ENCODE measurements at regions not wholly inside any gene's neighbourhood (a gene's known extent, or its start where the extent isn't known, plus 50 kb on each side); places are given as distances from the start of the nearest gene placed in this dataset.

DNA sequence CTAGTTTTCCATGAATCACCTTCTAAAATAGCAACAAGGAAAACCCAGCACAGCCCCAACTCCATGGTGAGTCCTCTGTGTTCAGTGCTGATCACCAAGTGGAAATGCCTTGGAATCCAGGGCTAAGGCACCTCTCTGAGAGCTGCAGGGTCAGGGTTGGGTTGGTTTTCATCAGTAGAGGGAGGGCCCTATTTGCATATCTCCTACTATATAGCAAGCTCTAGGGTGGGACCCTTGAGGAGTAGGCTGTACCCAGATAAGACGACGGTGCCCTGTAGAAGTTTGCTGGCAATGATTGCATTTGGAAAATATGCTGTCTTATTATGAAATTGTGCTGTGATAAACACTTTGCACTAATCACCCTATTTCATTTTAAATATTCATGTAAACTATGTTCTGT is 1011.8 kb downstream of the TMEM121 start:
- TF ChIP-seq CTCF (IDR thresholded peaks at IDR 0.05; ENCODE audit: low read depth, low read length, missing input control) (no peak), ZBTB33 (IDR thresholded peaks at IDR 0.05) (no peak), RXRA (IDR thresholded peaks at IDR 0.05) (no peak), TAF1 (conservative IDR thresholded peaks at IDR 0.05) (no peak), GABPA (IDR thresholded peaks at IDR 0.05 in 1 of 2, conservative IDR thresholded peaks at IDR 0.05 in 1 of 2) (no peak), SP1 (IDR thresholded peaks at IDR 0.05) (no peak), YY1 (IDR thresholded peaks at IDR 0.05) (no peak), JUND (IDR thresholded peaks at IDR 0.05) (no peak), RAD21 (IDR thresholded peaks at IDR 0.05) (no peak), HNF4G (IDR thresholded peaks at IDR 0.05) (no peak)
- TF ChIP-seq, protein P1, sequence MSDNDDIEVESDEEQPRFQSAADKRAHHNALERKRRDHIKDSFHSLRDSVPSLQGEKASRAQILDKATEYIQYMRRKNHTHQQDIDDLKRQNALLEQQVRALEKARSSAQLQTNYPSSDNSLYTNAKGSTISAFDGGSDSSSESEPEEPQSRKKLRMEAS (IDR thresholded peaks at IDR 0.05), result no peak
- TF ChIP-seq, protein P2, sequence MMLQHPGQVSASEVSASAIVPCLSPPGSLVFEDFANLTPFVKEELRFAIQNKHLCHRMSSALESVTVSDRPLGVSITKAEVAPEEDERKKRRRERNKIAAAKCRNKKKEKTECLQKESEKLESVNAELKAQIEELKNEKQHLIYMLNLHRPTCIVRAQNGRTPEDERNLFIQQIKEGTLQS (IDR thresholded peaks at IDR 0.05), result no peak
- TF ChIP-seq, protein P3, sequence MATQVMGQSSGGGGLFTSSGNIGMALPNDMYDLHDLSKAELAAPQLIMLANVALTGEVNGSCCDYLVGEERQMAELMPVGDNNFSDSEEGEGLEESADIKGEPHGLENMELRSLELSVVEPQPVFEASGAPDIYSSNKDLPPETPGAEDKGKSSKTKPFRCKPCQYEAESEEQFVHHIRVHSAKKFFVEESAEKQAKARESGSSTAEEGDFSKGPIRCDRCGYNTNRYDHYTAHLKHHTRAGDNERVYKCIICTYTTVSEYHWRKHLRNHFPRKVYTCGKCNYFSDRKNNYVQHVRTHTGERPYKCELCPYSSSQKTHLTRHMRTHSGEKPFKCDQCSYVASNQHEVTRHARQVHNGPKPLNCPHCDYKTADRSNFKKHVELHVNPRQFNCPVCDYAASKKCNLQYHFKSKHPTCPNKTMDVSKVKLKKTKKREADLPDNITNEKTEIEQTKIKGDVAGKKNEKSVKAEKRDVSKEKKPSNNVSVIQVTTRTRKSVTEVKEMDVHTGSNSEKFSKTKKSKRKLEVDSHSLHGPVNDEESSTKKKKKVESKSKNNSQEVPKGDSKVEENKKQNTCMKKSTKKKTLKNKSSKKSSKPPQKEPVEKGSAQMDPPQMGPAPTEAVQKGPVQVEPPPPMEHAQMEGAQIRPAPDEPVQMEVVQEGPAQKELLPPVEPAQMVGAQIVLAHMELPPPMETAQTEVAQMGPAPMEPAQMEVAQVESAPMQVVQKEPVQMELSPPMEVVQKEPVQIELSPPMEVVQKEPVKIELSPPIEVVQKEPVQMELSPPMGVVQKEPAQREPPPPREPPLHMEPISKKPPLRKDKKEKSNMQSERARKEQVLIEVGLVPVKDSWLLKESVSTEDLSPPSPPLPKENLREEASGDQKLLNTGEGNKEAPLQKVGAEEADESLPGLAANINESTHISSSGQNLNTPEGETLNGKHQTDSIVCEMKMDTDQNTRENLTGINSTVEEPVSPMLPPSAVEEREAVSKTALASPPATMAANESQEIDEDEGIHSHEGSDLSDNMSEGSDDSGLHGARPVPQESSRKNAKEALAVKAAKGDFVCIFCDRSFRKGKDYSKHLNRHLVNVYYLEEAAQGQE (IDR thresholded peaks at IDR 0.05), result no peak
